DOHH2 (cell line): ENCODE measurements at regions not wholly inside any gene's neighbourhood (a gene's known extent, or its start where the extent isn't known, plus 50 kb on each side); places are given as distances from the start of the nearest gene placed in this dataset.

Experiments used
- H3F3A ChIP-seq: fragments of 200-600 bp; sonication (generic), shearing (Covaris generic); 2 replicates; pipeline ENCODE4 v1.6.0; 2016; ENCODE audit warnings: antibody characterized with exemption, mild to moderate bottlenecking; ENCODE audit not compliant: control insufficient read depth, insufficient read depth
- H3K27ac ChIP-seq: fragments of 200-600 bp; sonication (generic); 2 replicates; pipeline ENCODE4 v1.5.1; 2014; ENCODE audit warnings: low read depth, mild to moderate bottlenecking, low read length, moderate library complexity
- H3K27me3 ChIP-seq: fragments of 200-600 bp; sonication (generic); 2 replicates; pipeline ENCODE4 v1.6.1; 2014; ENCODE audit warnings: mild to moderate bottlenecking, low read length, mixed read lengths; ENCODE audit not compliant: control insufficient read depth
- H3K36me3 ChIP-seq: fragments of 200-600 bp; sonication (generic); 2 replicates; pipeline ENCODE4 v1.6.1; 2014; ENCODE audit warnings: mild to moderate bottlenecking, low read length, moderate library complexity, mixed read lengths; ENCODE audit not compliant: control insufficient read depth
- H3K4me1 ChIP-seq: fragments of 200-600 bp; sonication (generic); 2 replicates; pipeline ENCODE4 v1.6.1; 2014; ENCODE audit warnings: mild to moderate bottlenecking, low read length, mixed read lengths; ENCODE audit not compliant: control insufficient read depth
- H3K4me2 ChIP-seq: fragments of 200-600 bp; sonication (generic); 2 replicates; pipeline ENCODE4 v1.6.0; 2014; ENCODE audit warnings: mild to moderate bottlenecking, low read length, moderate library complexity
- H3K4me3 ChIP-seq: fragments of 200-600 bp; sonication (generic); 2 replicates; pipeline ENCODE4 v1.5.1; 2014; ENCODE audit warnings: mild to moderate bottlenecking, low read length, mixed read lengths
- H3K79me2 ChIP-seq: fragments of 200-600 bp; sonication (generic); 2 replicates; pipeline ENCODE4 v1.6.1; 2014; ENCODE audit warnings: mild to moderate bottlenecking, low read length, mixed read lengths; ENCODE audit not compliant: control insufficient read depth
- H3K9me2 ChIP-seq: fragments of 200-600 bp; sonication (generic); replicated peaks from 2 replicates; pipeline ENCODE4 v1.6.1; 2014; ENCODE audit warnings: mild to moderate bottlenecking, low read length, mixed read lengths; ENCODE audit not compliant: control insufficient read depth
- H3K9me3 ChIP-seq: fragments of 200-600 bp; sonication (generic); 2 replicates; pipeline ENCODE4 v1.6.1; 2014; ENCODE audit warnings: antibody characterized with exemption, low read length, mixed read lengths; ENCODE audit not compliant: control insufficient read depth, insufficient read depth
- H4K20me1 ChIP-seq: fragments of 200-600 bp; sonication (generic); 2 replicates; pipeline ENCODE4 v1.6.0; 2014; ENCODE audit warnings: low read depth, mild to moderate bottlenecking, antibody characterized with exemption, low read length, moderate library complexity; ENCODE audit not compliant: control insufficient read depth, insufficient read depth
- CTCF ChIP-seq: fragments of 200-600 bp; sonication (generic); IDR thresholded peaks from one replicate; pipeline ENCODE4 v1.5.1; 2014; ENCODE audit warnings: antibody characterized with exemption, mild to moderate bottlenecking, low read depth, low read length; ENCODE audit not compliant: poor library complexity, severe bottlenecking
- EZH2phosphoT487 ChIP-seq: fragments of 200-600 bp; sonication (generic); IDR thresholded peaks from 2 replicates; pipeline ENCODE4 v1.6.1; 2017; ENCODE audit warnings: borderline replicate concordance, mild to moderate bottlenecking, antibody characterized with exemption, low read length, moderate library complexity, mixed read lengths

- H4K20me1 ChIP-seq, result no peaks in the 10 kb centered on the region
- H3K4me1 ChIP-seq, result no peaks in the 10 kb centered on the region
- H3F3A ChIP-seq, result no peaks in the 10 kb centered on the region
- H3K9me3 ChIP-seq, result no peaks in the 10 kb centered on the region
- H3K4me2 ChIP-seq, result no peak overlapping the region
- no peaks in the 10 kb centered on the region for H3K9me2 ChIP-seq
- H3K27me3 ChIP-seq, result no peaks in the 10 kb centered on the region
- H3K79me2 ChIP-seq, result no peaks in the 10 kb centered on the region
- no peaks in the 10 kb centered on the region for H3K36me3 ChIP-seq
- no peak overlapping the region for H3K27ac ChIP-seq
- no peak for TF ChIP-seq CTCF
- no peak for TF ChIP-seq EZH2phosphoT487
- H3K4me3 ChIP-seq, result no peak overlapping the region
Observed at GRCh38 chr10:120999868-121000267, 148.7 kb downstream of the WDR11 start.

GRCh38 chr10:121002586-121003205 lies 151.5 kb downstream of the WDR11 start:
- no peaks in the 10 kb centered on the region for H3K9me2 ChIP-seq
- H3K4me3 ChIP-seq, result no peak overlapping the region
- H4K20me1 ChIP-seq, result no peaks in the 10 kb centered on the region
- TF ChIP-seq CTCF (no peak), EZH2phosphoT487 (no peak)
- H3K4me2 ChIP-seq, result no peak overlapping the region
- peaks cover 4% of the 10 kb centered on the region; the same call in 1 of the 2 replicates for H3K9me3 ChIP-seq
- H3K4me1 ChIP-seq, result no peaks in the 10 kb centered on the region
- no peaks in the 10 kb centered on the region for H3K27me3 ChIP-seq
- no peak overlapping the region for H3K27ac ChIP-seq
- H3F3A ChIP-seq, result no peaks in the 10 kb centered on the region
- H3K79me2 ChIP-seq, result no peaks in the 10 kb centered on the region
- H3K36me3 ChIP-seq, result no peaks in the 10 kb centered on the region

- TF ChIP-seq EZH2phosphoT487 (no peak), CTCF (no peak)
- H3F3A ChIP-seq, result no peaks in the 10 kb centered on the region
- H3K4me1 ChIP-seq, result no peaks in the 10 kb centered on the region
- no peak overlapping the region for H3K4me2 ChIP-seq
- no peaks in the 10 kb centered on the region for H3K9me2 ChIP-seq
- H3K4me3 ChIP-seq, result no peak overlapping the region
- H4K20me1 ChIP-seq, result no peaks in the 10 kb centered on the region
- no peak overlapping the region for H3K27ac ChIP-seq
- H3K36me3 ChIP-seq, result no peaks in the 10 kb centered on the region
- peaks cover 4% of the 10 kb centered on the region; the same call in 1 of the 2 replicates for H3K9me3 ChIP-seq
- H3K27me3 ChIP-seq, result no peaks in the 10 kb centered on the region
- H3K79me2 ChIP-seq, result no peaks in the 10 kb centered on the region
Observed at GRCh38 chr10:121005948-121006587, 154.9 kb downstream of the WDR11 start.
